Muscle of arm (tissue), 1 donor: ENCODE measurements at regions not wholly inside any gene's neighbourhood (a gene's known extent, or its start where the extent isn't known, plus 50 kb on each side); places are given as distances from the start of the nearest gene placed in this dataset.

Experiments
- DNase-seq: peaks from one replicate; pipeline ENCODE4 v3.0.0-alpha.2; 2013

DNA sequence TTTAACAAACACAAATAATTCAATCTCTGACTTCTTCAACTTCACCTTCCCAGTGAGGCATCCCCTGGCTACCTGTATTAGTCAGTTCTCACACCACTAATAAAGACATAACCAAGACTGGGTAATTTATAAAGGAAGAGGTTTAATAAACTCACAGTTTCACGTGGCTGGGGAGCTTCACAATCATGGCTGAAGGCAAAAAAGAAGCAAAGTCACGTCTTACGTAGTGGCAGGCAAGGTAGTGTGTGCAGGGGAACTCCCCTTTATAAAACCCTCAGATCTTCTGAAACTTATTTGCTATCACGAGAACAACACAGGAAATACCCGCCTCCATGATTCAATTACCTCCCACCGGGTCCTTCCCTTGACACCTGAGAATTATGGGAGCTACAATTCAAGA, 478.5 kb downstream of the ADGRL2 start:
- no peak for DNase-seq

DNA sequence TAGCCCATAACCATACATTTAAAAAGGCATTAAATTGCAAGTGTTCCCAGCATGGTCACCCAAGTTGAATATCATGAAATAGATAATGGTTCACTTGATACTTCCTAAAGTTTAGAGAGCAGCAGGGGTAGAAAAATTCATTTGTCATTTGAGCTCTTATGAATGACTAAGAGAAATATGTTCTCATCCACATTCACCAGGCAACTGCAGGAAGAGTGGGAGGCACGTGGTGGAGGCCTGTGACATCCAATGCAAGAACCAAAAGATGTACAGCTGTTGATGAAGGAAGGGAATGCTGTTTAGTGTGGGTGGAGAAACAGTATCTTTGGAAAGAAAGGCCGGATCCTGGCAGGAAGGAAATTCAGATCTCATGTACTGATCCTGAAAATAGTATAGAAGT, 473.1 kb downstream of the ADGRL2 start:
- DNase-seq = no peak

- peak; percentile 82 for DNase-seq
Measured at GRCh38 chr1:82269431-82269830, 468.7 kb downstream of the ADGRL2 start.

GRCh38 chr1:82268826-82269225, 468.1 kb downstream of the ADGRL2 start:
- DNase-seq = peak; percentile 28

DNA sequence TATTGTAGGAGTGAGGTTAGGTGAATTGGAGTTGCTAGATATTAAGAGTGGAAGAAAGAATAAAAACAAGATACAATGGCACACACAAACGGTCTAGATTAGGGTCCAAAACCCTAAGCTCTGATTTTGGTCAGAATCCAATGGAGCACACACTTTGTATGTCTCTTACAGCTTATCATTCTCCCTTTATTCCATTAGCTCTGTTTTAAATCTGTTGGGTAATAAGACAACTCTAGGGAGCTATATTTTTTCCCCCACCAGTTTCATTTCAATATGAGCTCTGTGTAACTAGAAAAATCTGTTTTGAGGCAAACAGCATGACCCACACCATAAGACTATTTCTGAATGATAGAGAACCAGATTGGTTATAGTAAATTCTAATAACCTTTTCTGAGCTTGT, 465.6 kb downstream of the ADGRL2 start:
- DNase-seq = no peak

DNA sequence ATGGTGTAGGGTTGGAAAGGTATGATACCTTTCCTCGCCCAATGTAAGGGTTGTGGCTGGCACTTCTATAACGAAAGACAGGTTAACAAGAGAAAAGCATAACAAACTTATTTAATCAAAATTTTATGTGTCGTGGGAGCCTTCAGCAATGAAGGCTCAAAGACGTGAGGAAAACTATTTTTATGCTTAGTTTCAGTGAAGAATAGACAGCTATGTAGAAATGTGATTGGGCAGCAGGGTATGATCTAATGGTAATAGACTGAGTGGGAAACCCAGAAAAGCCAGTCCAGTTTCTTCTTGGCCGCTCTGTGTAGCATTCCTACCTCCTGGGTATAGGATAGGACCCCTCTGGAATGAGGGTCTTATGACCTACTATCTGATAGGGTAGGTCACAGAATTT, 464.7 kb downstream of the ADGRL2 start:
- no peak for DNase-seq

- DNase-seq = no peak
Measured at GRCh38 chr1:82264802-82265201, 464.1 kb downstream of the ADGRL2 start.

DNA sequence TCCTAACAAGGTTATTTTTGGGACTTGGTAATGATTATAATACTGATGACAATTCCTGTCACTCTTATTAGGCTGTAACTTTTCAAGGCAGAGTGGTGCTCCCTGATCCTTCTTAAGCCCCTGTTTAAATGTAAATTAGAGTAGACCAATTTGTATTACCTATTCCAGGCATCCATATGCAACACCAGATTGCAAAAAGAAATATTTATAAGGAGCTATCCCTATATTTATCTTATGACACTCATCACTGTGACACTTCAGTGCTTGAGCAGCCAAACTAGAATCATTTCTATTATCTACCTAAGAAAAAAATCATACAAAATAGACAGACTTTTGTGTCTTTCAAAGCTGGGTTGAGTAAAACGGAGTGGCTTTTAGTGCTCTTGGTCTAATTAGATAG, 462.7 kb downstream of the ADGRL2 start:
- no peak for DNase-seq

DNA sequence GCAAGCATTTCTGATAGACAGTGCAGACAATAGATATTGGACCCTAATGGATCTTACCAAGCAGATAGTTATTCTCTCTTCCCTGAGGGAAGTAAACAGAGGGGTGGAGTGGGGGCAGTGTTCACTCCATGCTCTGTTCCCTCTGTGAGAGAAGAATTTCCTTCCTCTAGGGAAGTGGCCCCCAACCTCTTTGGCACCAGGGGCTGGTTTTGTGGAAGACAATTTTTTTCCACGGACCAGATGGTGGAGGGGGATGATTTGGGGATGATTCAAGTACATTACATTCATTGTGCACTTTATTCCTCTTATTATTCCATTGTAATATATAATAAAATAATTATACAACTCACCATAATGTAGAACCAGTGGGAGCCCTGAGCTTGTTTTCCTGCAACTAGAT, 459.9 kb downstream of the ADGRL2 start:
- DNase-seq = peak; percentile 13

- DNase-seq = no peak
Measured at GRCh38 chr1:82260051-82260450, 459.3 kb downstream of the ADGRL2 start.

DNA sequence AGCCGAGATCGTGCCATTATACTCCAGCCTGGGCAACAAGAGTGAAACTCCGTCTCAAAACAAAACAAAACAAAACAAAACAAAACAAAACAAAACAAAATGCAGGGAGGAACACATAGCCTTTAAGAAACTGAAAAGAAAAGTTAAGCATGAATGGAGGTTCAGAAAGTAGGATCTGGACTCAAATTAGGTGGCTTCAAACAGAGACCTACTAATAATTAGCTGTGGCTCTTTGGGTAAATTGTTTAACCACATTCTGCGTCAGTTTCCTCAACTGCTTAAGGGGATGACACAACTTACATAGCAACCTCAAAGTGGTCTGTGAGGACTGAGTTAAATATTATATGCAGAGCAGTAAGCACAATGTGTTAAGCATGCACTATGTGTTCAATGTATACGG, 458.2 kb downstream of the ADGRL2 start:
- DNase-seq = no peak

DNA sequence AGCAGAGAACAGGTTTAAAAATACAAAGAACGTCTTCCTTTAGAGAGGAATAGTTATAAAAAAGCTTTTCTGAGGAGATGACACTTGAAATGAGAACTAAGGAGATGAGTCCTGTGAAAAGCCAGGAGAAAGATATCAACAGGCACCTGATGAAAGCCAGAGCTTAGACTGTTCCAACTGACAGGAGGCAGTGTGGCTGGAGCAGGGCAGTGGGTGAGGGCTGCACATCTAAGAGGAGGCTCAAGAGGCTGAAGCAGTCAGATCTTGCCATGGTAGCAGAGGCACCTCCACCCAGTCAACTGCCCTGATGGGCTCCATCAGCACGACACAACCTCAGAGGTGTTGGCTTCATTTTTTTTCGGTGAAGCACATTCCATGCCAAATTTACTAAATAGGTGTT, 445.3 kb downstream of the ADGRL2 start:
- no peak for DNase-seq

- no peak for DNase-seq
Measured at GRCh38 chr1:82245345-82246014, 444.7 kb downstream of the ADGRL2 start.

GRCh38 chr1:82240571-82240970, 439.8 kb downstream of the ADGRL2 start:
- DNase-seq = no peak

DNA sequence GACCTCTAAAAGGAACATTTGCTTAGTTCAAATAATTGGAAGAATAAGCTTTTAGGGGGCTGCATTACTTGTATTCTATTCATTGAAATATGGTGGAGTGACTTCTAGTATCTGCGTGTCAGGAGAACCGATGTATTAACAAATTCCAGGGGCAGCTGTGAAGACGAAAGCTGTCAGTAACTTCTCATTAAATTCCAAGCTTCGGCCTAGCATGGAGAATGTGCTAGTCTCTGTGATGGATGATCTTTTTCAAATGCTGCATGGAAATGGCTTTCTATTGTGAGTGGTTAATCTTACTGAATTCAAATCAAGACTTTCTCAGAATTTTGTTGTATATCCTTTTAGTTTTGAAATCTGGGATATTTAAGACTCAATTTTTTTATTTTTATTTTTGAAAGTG, 429.9 kb downstream of the ADGRL2 start:
- no peak for DNase-seq

DNA sequence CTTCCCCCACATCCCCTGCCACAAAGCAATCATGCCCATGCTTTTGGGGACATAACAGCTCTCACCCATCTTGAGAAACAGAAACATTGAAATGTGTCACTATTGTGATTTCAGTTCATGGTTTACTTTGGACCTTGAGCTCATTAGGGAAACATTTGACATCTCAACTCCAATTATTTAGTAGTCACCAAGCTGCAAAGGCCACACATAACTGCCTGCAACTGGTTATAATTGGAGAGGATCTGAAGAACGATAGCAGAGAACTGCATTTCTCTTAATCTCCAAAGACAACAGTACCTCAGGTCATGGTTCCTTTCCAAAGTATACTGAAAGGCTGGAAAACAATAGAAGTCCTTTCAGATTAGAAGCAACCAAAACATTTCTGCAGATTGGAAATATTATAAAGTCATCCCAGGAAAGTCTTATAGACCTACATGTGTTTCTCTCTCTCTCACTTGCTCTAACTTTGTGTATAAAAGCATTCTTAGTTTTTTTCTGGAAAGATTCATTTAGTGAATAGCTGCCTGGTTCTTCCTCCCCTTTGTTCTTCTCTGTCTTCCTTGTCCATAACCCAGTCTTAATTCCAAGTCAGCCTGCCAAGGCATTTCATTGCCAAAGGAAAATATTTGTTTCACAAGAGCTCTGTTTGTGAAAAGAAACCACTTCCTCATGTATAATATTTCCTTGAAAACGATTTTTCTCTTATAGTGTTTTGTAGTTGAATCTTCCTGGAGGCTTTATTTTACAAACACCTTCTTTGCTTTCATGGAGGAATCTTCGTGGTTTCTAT, 426.8 kb downstream of the ADGRL2 start:
- peak; percentile 84 for DNase-seq

DNA sequence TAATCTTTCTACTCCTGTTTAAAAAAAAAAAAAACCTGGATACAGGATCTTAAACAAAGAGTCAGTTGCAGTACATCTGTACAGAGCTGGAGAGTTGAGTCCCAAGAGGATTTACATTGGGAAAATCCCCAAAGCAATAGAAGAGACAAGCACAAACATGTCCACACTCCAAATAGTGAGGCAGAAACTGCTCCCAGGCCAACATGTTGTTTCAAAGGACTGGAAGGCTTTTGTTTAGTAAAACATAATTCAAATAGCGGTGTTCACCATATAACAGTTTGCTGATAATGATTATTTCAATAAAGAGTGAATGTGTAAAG, 425.4 kb downstream of the ADGRL2 start:
- DNase-seq = no peak

DNA sequence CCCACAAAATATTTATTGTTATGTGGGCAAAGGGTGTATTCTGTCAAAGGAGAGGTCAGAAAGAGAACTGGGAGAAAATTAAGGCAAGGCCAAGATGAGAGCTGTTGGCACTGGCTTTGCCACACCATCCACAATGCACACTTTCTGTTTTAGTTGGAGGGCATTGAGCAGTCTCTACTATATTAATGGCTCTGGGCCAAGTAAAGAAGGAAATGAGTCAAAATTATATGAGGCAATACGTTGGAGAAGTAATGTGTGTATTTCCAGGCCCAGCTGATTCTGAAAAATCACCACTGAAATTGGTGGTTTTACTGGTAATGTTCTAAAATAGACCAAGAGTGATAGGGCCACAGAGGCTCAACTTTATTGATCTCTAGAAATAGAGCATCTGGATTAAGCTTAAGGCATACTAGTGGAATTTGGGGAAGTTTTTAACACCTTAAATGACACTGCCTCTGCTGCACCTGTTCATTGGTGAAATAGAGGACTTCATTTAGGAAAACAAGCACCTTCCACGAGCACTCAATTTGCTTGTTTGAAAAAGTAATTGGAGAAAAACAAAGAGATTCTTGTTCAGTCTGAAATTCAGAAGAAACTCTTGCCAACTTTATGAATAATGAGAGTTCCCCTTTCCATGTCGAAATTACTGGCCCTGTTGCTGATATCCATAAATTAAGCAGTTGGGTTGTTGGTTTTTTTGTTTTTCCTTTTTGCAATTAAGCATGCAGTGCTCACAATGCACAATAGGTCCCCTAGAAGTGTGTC, 424.9 kb downstream of the ADGRL2 start:
- no peak for DNase-seq

DNA sequence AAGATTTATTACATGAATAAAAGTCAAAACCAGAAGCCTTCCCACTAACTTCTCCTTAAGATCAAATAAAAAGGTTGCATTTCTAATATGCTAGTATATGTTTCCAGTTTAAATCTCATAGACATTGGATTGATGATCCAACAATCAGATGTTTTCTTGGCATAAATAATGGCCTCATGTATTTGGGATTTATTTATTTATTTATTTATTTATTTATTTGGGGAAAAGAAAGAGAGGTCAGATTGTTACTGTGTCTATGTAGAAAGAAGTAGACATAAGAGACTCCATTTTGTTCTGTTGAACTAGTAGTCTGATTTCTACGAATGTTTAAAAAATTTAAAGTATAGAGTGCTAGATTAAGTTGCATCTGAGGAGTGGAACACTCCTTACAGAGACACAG, 422.4 kb downstream of the ADGRL2 start:
- no peak for DNase-seq

DNA sequence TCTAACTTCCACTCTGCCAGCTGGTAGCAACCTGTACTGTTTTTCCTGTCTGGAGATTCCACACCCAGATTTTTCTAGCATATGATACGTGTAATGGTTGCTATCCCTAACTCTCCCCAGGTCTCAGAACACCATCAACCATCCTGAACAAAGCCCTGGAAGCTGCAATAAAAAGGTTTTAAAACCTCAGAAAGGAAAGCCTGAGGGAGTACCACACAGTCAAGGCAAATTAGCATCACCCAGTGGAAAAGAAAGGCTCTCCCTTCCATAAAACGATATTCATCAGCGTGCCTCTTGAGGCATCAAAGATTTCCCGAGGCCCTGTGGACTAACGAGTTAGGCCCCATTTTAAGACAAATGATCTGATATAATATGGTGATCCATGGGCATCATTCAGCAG, 421.0 kb downstream of the ADGRL2 start:
- no peak for DNase-seq

GRCh38 chr1:82220754-82221153, 420.0 kb downstream of the ADGRL2 start:
- no peak for DNase-seq

DNA sequence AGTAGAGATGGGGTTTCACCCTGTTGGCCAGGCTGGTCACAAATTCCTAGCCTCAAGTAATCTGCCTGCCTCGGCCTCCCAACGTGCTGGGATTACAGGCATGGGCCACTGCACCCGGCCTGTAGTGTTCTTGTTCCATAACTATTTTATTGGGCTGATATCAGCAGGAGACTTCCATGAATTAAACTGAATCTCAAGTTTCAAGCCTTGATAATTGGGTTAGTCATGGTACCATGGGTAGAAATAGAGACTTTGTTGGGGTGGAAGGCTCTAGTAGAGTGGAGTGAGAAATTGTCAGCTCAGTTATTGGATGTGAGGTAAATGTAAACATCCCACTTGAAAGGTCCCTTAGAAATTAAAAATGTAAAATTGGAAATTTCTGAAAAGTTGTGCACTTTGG, 419.1 kb downstream of the ADGRL2 start:
- no peak for DNase-seq

GRCh38 chr1:82218846-82219245, 418.1 kb downstream of the ADGRL2 start:
- DNase-seq = no peak
